Liver (tissue), 8 donors: ENCODE measurements at regions not wholly inside any gene's neighbourhood (a gene's known extent, or its start where the extent isn't known, plus 50 kb on each side); places are given as distances from the start of the nearest gene placed in this dataset.

Experiments used
- DNase-seq: peaks from one replicate; pipeline ENCODE4 v3.0.0-alpha.2; 2017; ENCODE audit warnings: low spot score
- H3K27ac ChIP-seq, 2 donors: one replicate each; pipeline ENCODE4 v1.7.0; 2013; ENCODE audit warnings: inconsistent platforms in 2 of 2, low read length in 2 of 2, control low read depth in 1 of 2, low read depth in 1 of 2, mild to moderate bottlenecking in 1 of 2
- H3K27me3 ChIP-seq, 4 donors: one replicate each; pipeline versions ENCODE4 v1.6.1 to v1.7.0; 2013; ENCODE audit warnings: low read length in 3 of 4, inconsistent platforms in 1 of 4, mild to moderate bottlenecking in 1 of 4, moderate library complexity in 1 of 4; ENCODE audit not compliant: control insufficient read depth in 4 of 4, insufficient read depth in 4 of 4
- H3K36me3 ChIP-seq, 4 donors: one replicate each; pipeline versions ENCODE4 v1.6.1 to v1.7.0; 2013; ENCODE audit warnings: low read length in 3 of 4, mild to moderate bottlenecking in 3 of 4, low read depth in 1 of 4, moderate library complexity in 1 of 4; ENCODE audit not compliant: control insufficient read depth in 4 of 4, insufficient read depth in 3 of 4
- H3K4me1 ChIP-seq, 4 donors: one replicate each; pipeline versions ENCODE4 v1.6.1 to v1.7.0; 2013; ENCODE audit warnings: low read length in 3 of 4, mild to moderate bottlenecking in 3 of 4, moderate library complexity in 1 of 4; ENCODE audit not compliant: control insufficient read depth in 4 of 4, insufficient read depth in 4 of 4
- H3K4me3 ChIP-seq, 3 donors: one replicate each; pipeline versions ENCODE4 v1.6.1 to v1.7.0; 2013; ENCODE audit warnings: low read length in 3 of 3, control low read depth in 1 of 3, low read depth in 1 of 3, mild to moderate bottlenecking in 1 of 3
- H3K9ac ChIP-seq, 2 donors: one replicate each; pipeline ENCODE4 v1.7.0; 2013; ENCODE audit warnings: low read length in 2 of 2, mild to moderate bottlenecking in 2 of 2, moderate library complexity in 2 of 2, control low read depth in 1 of 2, low read depth in 1 of 2
- H3K9me3 ChIP-seq, 4 donors: one replicate each; pipeline versions ENCODE4 v1.6.1 to v1.7.0; 2013; ENCODE audit warnings: low read length in 3 of 4; ENCODE audit not compliant: control insufficient read depth in 4 of 4
- EGR1 ChIP-seq, 2 donors: IDR thresholded peaks; 2 replicates each; pipeline ENCODE4 v1.6.1; 2016 to 2018; ENCODE audit warnings: antibody characterized with exemption in 2 of 2, low read depth in 2 of 2
- FOXA1 ChIP-seq: IDR thresholded peaks from 2 replicates; pipeline ENCODE4 v1.6.1; 2016; ENCODE audit warnings: antibody characterized with exemption
- HNF4A ChIP-seq, 2 donors: conservative IDR thresholded peaks; 2 replicates each; pipeline ENCODE4 v1.6.1; 2016; ENCODE audit warnings: antibody characterized with exemption in 2 of 2, mild to moderate bottlenecking in 2 of 2
- HNF4G ChIP-seq: IDR thresholded peaks from 2 replicates; pipeline ENCODE4 v1.6.1; 2016; ENCODE audit warnings: antibody characterized with exemption
- RAD21 ChIP-seq, 2 donors: IDR thresholded peaks; 2 replicates each; pipeline ENCODE4 v1.6.1; 2016; ENCODE audit warnings: antibody characterized with exemption in 2 of 2, mild to moderate bottlenecking in 2 of 2
- SP1 ChIP-seq: IDR thresholded peaks from 2 replicates; pipeline ENCODE4 v1.6.1; 2018; ENCODE audit warnings: antibody characterized with exemption, mild to moderate bottlenecking
- TAF1 ChIP-seq: conservative IDR thresholded peaks from 2 replicates; pipeline ENCODE4 v1.6.1; 2016; ENCODE audit warnings: antibody characterized with exemption, mild to moderate bottlenecking
- YY1 ChIP-seq: IDR thresholded peaks from 2 replicates; pipeline ENCODE4 v1.6.1; 2016; ENCODE audit warnings: antibody characterized with exemption, mild to moderate bottlenecking
- WGBS: extraction: QIAGEN DNeasy Blood & Tissue Kit; methylation state at CpG from one replicate; pipeline ENCODE4 v1.1.7; 2013; 5-methylcytosine and 5-hydroxymethylcytosine counted together
- TF ChIP-seq, protein P1 (sequence below): fragments of 150-350 bp; IDR thresholded peaks from 2 replicates; pipeline ENCODE4 v1.5.1; 2017; ENCODE audit warnings: improper control_type of control experiment, low read depth, low read length; ENCODE audit not compliant: missing input control
- TF ChIP-seq, protein P2 (sequence below): IDR thresholded peaks from 2 replicates; pipeline ENCODE4 v1.6.1; 2016; ENCODE audit warnings: antibody characterized with exemption, mild to moderate bottlenecking
- donor health status: healthy.
- donor health status: healthy.
- donor health status: healthy.
- donor health status: healthy.
- donor health status: healthy.

DNA sequence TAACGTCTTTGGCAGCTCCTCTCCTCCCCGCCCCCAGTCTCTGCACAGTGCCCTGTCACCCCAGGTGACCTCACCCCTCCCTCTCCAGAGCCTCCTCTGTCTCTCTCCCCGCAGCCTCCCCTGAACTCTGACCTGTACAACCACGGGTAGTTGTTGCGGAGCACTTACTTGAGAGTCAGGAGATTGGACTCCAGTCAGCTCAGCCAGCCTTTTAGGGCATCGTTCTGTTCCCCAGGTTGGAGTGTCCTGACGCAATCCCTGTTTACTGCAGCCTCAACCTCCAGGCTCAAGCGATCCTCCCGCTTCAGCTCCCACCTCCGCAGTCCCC, 177.7 kb downstream of the UACA start:
- Histone ChIP-seq H3K4me1 (peaks cover 0 to 8% (median 5%) of the 10 kb centered on the region in 4 donors), H3K27me3 (peaks cover 0 to 2% (median 0%) of the 10 kb centered on the region in 4 donors), H3K4me3 (no peak overlapping the region), H3K9ac (no peak overlapping the region), H3K36me3 (no peaks in the 10 kb centered on the region), H3K9me3 (no peaks in the 10 kb centered on the region), H3K27ac (no peak overlapping the region)
- DNase-seq: no peak
- 43% methylated on average over 10 of the region's 10 CpGs for WGBS
- TF ChIP-seq HNF4A (conservative IDR thresholded peaks at IDR 0.05) (no peak), YY1 (no peak)

DNA sequence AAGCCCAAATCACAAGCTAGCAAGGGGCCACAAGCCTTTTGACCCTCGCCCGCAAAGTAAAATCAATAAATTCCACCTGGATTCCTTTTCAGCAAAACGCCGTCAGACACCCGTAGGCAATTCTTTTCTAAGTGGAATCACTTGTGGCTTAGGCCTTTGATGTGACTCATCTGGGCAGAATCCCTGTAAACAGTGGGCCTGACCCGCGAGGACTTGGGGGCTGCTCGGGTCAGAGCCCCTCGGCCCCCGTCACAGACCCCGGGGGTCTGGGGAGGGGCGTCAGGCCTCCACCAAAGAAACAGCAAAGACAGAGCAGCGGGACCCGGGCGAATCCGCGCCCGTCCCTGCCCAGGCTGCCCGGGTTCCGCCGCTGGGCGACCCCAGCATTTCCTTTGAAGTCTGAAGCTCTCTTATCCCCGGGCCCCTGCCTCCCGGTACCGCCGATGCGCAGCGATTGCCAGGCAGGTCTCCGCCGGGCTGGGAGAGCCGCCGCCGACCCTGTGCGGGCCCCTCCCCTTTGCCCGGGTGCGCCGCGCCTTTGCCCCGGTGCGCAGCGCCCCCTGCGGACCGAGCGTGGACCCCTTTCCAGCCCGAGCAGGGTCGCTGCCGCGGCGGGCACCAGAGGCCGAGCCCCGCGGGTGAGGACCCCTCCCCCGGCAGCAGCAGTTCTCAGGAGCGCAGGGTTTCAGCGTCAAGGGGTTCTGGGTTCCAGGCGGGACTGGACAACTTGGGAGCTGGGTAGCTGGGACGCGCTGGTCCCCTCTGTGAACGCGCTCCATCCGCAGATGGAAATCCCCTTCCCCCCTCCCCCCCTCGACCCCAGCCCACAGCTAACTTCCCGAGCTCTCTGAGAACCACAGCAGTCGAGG, 178.3 kb downstream of the UACA start:
- DNase-seq: peak; percentile 41
- H3K27ac ChIP-seq: no peak overlapping the region
- H3K4me3 ChIP-seq: peak overlapping the region in 1 of 3 donors; percentile 29
- H3K9me3 ChIP-seq: no peaks in the 10 kb centered on the region
- H3K27me3 ChIP-seq: peaks cover 0 to 2% (median 0%) of the 10 kb centered on the region in 4 donors
- peaks cover 0 to 8% (median 5%) of the 10 kb centered on the region in 4 donors for H3K4me1 ChIP-seq
- WGBS: 12% methylated on average over 64 of the region's 64 CpGs
- H3K9ac ChIP-seq: no peak overlapping the region
- no peaks in the 10 kb centered on the region for H3K36me3 ChIP-seq
- TF ChIP-seq SP1 (no peak), RAD21 (IDR thresholded peaks at IDR 0.05) (peak; percentile 16 to 51), HNF4A (conservative IDR thresholded peaks at IDR 0.05) (no peak), HNF4G (no peak), FOXA1 (no peak), TAF1 (no peak), EGR1 (IDR thresholded peaks at IDR 0.05; ENCODE audit: low read depth in 2 of 2) (no peak)
- TF ChIP-seq, protein P1, sequence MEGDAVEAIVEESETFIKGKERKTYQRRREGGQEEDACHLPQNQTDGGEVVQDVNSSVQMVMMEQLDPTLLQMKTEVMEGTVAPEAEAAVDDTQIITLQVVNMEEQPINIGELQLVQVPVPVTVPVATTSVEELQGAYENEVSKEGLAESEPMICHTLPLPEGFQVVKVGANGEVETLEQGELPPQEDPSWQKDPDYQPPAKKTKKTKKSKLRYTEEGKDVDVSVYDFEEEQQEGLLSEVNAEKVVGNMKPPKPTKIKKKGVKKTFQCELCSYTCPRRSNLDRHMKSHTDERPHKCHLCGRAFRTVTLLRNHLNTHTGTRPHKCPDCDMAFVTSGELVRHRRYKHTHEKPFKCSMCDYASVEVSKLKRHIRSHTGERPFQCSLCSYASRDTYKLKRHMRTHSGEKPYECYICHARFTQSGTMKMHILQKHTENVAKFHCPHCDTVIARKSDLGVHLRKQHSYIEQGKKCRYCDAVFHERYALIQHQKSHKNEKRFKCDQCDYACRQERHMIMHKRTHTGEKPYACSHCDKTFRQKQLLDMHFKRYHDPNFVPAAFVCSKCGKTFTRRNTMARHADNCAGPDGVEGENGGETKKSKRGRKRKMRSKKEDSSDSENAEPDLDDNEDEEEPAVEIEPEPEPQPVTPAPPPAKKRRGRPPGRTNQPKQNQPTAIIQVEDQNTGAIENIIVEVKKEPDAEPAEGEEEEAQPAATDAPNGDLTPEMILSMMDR: peak; percentile 18

DNA sequence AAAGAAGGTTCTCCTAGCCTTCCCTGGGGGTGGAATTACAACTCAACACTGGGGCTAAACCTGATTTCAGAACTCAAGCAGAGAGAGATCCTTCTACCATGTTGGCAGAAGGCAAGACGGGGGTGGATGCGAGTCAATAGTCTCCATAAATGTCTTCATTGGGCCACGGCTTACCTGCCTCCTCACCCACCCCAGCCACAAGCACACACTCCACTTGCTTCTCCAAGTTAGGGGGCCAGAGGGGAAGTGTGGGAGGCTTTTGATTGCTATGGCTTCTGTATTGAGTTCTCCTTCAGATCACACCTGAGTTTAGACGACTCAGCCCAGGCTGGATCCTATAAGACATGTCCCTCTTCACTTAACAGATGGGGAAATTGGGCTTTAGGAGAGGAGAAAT, 178.9 kb downstream of the UACA start:
- TF ChIP-seq, protein P2, sequence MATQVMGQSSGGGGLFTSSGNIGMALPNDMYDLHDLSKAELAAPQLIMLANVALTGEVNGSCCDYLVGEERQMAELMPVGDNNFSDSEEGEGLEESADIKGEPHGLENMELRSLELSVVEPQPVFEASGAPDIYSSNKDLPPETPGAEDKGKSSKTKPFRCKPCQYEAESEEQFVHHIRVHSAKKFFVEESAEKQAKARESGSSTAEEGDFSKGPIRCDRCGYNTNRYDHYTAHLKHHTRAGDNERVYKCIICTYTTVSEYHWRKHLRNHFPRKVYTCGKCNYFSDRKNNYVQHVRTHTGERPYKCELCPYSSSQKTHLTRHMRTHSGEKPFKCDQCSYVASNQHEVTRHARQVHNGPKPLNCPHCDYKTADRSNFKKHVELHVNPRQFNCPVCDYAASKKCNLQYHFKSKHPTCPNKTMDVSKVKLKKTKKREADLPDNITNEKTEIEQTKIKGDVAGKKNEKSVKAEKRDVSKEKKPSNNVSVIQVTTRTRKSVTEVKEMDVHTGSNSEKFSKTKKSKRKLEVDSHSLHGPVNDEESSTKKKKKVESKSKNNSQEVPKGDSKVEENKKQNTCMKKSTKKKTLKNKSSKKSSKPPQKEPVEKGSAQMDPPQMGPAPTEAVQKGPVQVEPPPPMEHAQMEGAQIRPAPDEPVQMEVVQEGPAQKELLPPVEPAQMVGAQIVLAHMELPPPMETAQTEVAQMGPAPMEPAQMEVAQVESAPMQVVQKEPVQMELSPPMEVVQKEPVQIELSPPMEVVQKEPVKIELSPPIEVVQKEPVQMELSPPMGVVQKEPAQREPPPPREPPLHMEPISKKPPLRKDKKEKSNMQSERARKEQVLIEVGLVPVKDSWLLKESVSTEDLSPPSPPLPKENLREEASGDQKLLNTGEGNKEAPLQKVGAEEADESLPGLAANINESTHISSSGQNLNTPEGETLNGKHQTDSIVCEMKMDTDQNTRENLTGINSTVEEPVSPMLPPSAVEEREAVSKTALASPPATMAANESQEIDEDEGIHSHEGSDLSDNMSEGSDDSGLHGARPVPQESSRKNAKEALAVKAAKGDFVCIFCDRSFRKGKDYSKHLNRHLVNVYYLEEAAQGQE: no peak
- no peak for TF ChIP-seq SP1
- TF ChIP-seq, protein P1: no peak
- no peak for TF ChIP-seq FOXA1
- Histone ChIP-seq H3K9ac (no peak overlapping the region), H3K27ac (no peak overlapping the region), H3K36me3 (no peaks in the 10 kb centered on the region), H3K9me3 (no peaks in the 10 kb centered on the region), H3K4me1 (peaks cover 0 to 8% (median 5%) of the 10 kb centered on the region in 4 donors), H3K27me3 (peaks cover 0 to 2% (median 0%) of the 10 kb centered on the region in 4 donors), H3K4me3 (no peak overlapping the region)
- no peak for DNase-seq
- 94% methylated on average over 4 of the region's 4 CpGs for WGBS
